ENCODE measurements at regions not wholly inside any gene's neighbourhood (a gene's known extent, or its start where the extent isn't known, plus 50 kb on each side); places are given as distances from the start of the nearest gene placed in this dataset.
"Not testable (repeated sequence)": the region's sequence is repeated elsewhere in the genome, so short reads cannot be mapped to it uniquely, and the experiment has no call there.

- H3K36me3 Mint-ChIP-seq (ENCODE audit: low read depth); H3K4me1 Mint-ChIP-seq (ENCODE audit: low read depth); H3K27me3 Mint-ChIP-seq; intact Hi-C loops (cut with micrococcal nuclease); H3K4me3 Mint-ChIP-seq; H3K9me3 Mint-ChIP-seq; H3K27ac Mint-ChIP-seq: not testable (repeated sequence)
Observed at GRCh38 chr7:75201606-75202079, 109.3 kb downstream of the GTF2IRD2B start.

- H3K27me3 Mint-ChIP-seq; H3K4me3 Mint-ChIP-seq; intact Hi-C loops (cut with micrococcal nuclease); H3K4me1 Mint-ChIP-seq (ENCODE audit: low read depth); H3K9me3 Mint-ChIP-seq; H3K36me3 Mint-ChIP-seq (ENCODE audit: low read depth); H3K27ac Mint-ChIP-seq: not testable (repeated sequence)
Observed at GRCh38 chr7:75205367-75206085, 113.1 kb downstream of the GTF2IRD2B start.

- H3K36me3 Mint-ChIP-seq (ENCODE audit: low read depth); H3K27ac Mint-ChIP-seq; intact Hi-C loops (cut with micrococcal nuclease); H3K9me3 Mint-ChIP-seq; H3K4me3 Mint-ChIP-seq; H3K27me3 Mint-ChIP-seq; H3K4me1 Mint-ChIP-seq (ENCODE audit: low read depth): not testable (repeated sequence)
Observed at GRCh38 chr7:75215460-75215859, 123.1 kb downstream of the GTF2IRD2B start.

GRCh38 chr7:75216963-75217362 is 124.6 kb downstream of the GTF2IRD2B start:
- H3K4me1 Mint-ChIP-seq (ENCODE audit: low read depth); H3K36me3 Mint-ChIP-seq (ENCODE audit: low read depth); H3K27me3 Mint-ChIP-seq; intact Hi-C loops (cut with micrococcal nuclease); H3K4me3 Mint-ChIP-seq; H3K9me3 Mint-ChIP-seq; H3K27ac Mint-ChIP-seq: not testable (repeated sequence)

GRCh38 chr7:75226102-75226501 is 133.7 kb downstream of the GTF2IRD2B start:
- H3K36me3 Mint-ChIP-seq (ENCODE audit: low read depth); H3K27ac Mint-ChIP-seq; intact Hi-C loops (cut with micrococcal nuclease); H3K4me3 Mint-ChIP-seq; H3K27me3 Mint-ChIP-seq; H3K4me1 Mint-ChIP-seq (ENCODE audit: low read depth); H3K9me3 Mint-ChIP-seq: not testable (repeated sequence)

DNA sequence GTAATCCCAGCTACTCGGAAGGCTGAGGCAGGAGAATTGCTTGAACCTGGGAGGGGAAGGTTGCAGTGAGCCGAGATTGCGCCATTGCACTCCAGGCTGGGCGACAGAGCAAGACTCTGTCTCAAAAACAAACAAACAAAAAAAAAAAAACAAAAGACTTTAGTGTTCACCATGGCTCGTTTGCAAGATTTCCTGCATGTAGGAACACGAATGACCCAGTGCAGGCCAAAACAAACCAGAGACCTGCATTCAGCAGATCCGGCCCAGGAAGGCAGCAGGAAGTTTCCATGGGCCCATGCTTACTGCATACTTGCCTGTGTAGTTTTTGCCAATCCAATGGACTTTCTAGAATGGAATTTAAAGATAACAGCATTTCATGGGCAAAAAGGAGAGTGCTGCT is 137.2 kb downstream of the GTF2IRD2B start:
- H3K4me3 Mint-ChIP-seq; intact Hi-C loops (cut with micrococcal nuclease); H3K27ac Mint-ChIP-seq: not testable (repeated sequence)

DNA sequence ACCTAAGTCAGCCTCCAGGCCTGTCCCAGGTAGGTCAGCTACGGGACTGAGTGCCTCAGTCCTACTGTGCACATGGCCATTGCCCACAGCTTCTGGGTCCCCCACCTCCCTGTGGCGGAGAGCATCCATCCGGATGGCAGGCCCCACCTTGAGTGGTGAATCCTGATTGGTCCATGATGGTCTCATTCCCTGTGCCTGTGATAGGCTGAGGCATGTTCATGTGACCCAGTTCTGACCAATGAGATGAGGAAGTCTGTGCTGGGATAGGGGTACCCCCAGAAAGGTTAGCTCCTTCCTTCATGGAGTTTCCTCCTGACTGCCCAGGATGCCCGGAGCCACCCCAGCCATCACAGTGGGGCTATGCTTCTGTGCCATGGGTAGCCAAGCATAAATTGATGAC is 138.2 kb downstream of the GTF2IRD2B start:
- H3K4me3 Mint-ChIP-seq; H3K36me3 Mint-ChIP-seq (ENCODE audit: low read depth); H3K9me3 Mint-ChIP-seq; intact Hi-C loops (cut with micrococcal nuclease); H3K4me1 Mint-ChIP-seq (ENCODE audit: low read depth); H3K27me3 Mint-ChIP-seq; H3K27ac Mint-ChIP-seq: not testable (repeated sequence)

More for the DNA sequence above, 137.2 kb downstream of the GTF2IRD2B start:
- not testable (repeated sequence) for H3K4me1 Mint-ChIP-seq (ENCODE audit: low read depth); H3K9me3 Mint-ChIP-seq; H3K27me3 Mint-ChIP-seq; H3K36me3 Mint-ChIP-seq (ENCODE audit: low read depth)

DNA sequence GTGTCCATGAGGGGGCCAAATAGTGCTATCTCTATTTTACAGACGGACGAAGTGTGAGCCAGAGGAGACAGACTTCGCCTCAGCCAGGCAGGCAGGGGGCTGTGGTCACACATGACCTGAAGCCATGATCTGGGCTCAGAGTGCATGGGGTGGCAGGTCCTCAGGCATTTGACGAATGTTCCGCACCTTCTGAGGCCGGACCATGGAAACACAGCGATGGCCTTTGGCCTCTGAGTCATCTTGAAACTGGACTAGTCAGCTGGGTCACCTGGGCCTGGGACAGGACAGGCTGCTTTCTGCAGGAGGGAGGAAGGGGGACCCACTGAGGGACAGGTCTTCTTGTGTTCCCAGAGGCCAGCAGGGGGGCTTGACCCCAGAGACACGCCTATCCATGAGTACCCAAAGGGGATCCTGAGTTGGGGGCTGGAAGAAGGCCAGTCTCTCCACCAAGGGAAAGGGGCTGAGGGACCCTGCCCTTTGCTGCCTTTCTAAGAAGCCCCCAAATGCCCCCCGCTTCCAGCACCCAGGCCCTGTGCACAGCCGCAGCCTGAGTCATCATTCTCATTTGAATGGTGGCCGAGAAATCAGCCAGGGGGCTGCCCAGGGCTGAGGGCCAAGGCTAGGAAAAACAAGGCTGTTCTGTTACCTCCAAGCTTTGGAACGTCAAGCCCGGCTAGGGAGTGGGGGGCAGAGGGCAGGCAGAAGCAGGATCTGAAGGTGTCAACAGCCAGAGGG is 142.9 kb downstream of the GTF2IRD2B start:
- H3K27me3 Mint-ChIP-seq; H3K27ac Mint-ChIP-seq; H3K4me3 Mint-ChIP-seq; H3K9me3 Mint-ChIP-seq; intact Hi-C loops (cut with micrococcal nuclease); H3K4me1 Mint-ChIP-seq (ENCODE audit: low read depth); H3K36me3 Mint-ChIP-seq (ENCODE audit: low read depth): not testable (repeated sequence)

- H3K4me3 Mint-ChIP-seq; H3K27me3 Mint-ChIP-seq; H3K27ac Mint-ChIP-seq; H3K36me3 Mint-ChIP-seq (ENCODE audit: low read depth); intact Hi-C loops (cut with micrococcal nuclease); H3K4me1 Mint-ChIP-seq (ENCODE audit: low read depth); H3K9me3 Mint-ChIP-seq: not testable (repeated sequence)
Observed at GRCh38 chr7:75235827-75236167, 143.4 kb downstream of the GTF2IRD2B start.

- H3K9me3 Mint-ChIP-seq; H3K36me3 Mint-ChIP-seq (ENCODE audit: low read depth); H3K27me3 Mint-ChIP-seq; H3K27ac Mint-ChIP-seq; H3K4me1 Mint-ChIP-seq (ENCODE audit: low read depth); intact Hi-C loops (cut with micrococcal nuclease): not testable (repeated sequence)
- peak overlapping the region; percentile 73 for H3K4me3 Mint-ChIP-seq
Observed at GRCh38 chr7:75237255-75238187, 145.1 kb downstream of the GTF2IRD2B start.

- H3K36me3 Mint-ChIP-seq (ENCODE audit: low read depth); H3K27me3 Mint-ChIP-seq; H3K4me1 Mint-ChIP-seq (ENCODE audit: low read depth); H3K9me3 Mint-ChIP-seq; H3K4me3 Mint-ChIP-seq; H3K27ac Mint-ChIP-seq; intact Hi-C loops (cut with micrococcal nuclease): not testable (repeated sequence)
Observed at GRCh38 chr7:75238309-75238708, 145.9 kb downstream of the GTF2IRD2B start.

DNA sequence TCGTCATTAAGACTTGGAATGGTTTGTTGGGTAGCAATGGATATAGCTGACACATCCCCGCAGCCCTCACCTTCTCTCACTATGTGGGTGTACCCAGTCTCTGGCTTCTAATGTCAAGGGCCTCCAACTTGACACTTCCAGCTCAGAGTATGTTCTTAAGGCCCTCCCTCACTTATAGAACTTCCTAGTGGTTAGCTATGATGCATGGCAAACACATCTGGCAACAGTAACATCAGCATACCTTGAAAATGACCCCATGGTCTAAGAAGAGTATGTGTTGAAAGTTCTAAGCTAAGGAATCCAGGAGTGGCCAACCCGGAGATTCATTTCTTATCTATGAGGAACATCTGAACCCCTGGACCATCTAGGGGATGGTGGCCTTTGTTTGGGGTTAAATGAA is 151.2 kb downstream of the GTF2IRD2B start:
- H3K27ac Mint-ChIP-seq; H3K36me3 Mint-ChIP-seq (ENCODE audit: low read depth); H3K9me3 Mint-ChIP-seq; H3K27me3 Mint-ChIP-seq; H3K4me3 Mint-ChIP-seq; H3K4me1 Mint-ChIP-seq (ENCODE audit: low read depth); intact Hi-C loops (cut with micrococcal nuclease): not testable (repeated sequence)

- H3K9me3 Mint-ChIP-seq; H3K4me3 Mint-ChIP-seq; H3K4me1 Mint-ChIP-seq (ENCODE audit: low read depth); H3K36me3 Mint-ChIP-seq (ENCODE audit: low read depth); H3K27ac Mint-ChIP-seq; intact Hi-C loops (cut with micrococcal nuclease); H3K27me3 Mint-ChIP-seq: not testable (repeated sequence)
Observed at GRCh38 chr7:75248216-75248615, 147.2 kb upstream of the TRIM73 start.

GRCh38 chr7:75254238-75254637 is 141.2 kb upstream of the TRIM73 start:
- H3K4me3 Mint-ChIP-seq; H3K27me3 Mint-ChIP-seq; intact Hi-C loops (cut with micrococcal nuclease); H3K36me3 Mint-ChIP-seq (ENCODE audit: low read depth); H3K9me3 Mint-ChIP-seq; H3K4me1 Mint-ChIP-seq (ENCODE audit: low read depth); H3K27ac Mint-ChIP-seq: not testable (repeated sequence)

All from dendritic cell treated with granulocyte-macrophage colony-stimulating factor and Interleukin-4, amounts not matched to agents 40 ng/mL and 50 ng/mL, for 4 days (primary cell).